Breast epithelium (tissue), 3 donors: ENCODE measurements at regions not wholly inside any gene's neighbourhood (a gene's known extent, or its start where the extent isn't known, plus 50 kb on each side); places are given as distances from the start of the nearest gene placed in this dataset.
"Not testable (repeated sequence)": the region's sequence is repeated elsewhere in the genome, so short reads cannot be mapped to it uniquely, and the experiment has no call there.

Experiments
- POLR2A ChIP-seq: fragments of 450-650 bp; IDR thresholded peaks from one replicate; pipeline ENCODE4 v1.6.1; 2016; ENCODE audit warnings: antibody characterized with exemption, mild to moderate bottlenecking, moderate library complexity
- TF ChIP-seq, protein P1 (sequence below), 3 donors: fragments of 450-650 bp; IDR thresholded peaks; one replicate each; pipeline ENCODE4 v1.5.1; 2016 to 2017; ENCODE audit warnings: antibody characterized with exemption in 3 of 3, mild to moderate bottlenecking in 3 of 3, moderate library complexity in 3 of 3

DNA sequence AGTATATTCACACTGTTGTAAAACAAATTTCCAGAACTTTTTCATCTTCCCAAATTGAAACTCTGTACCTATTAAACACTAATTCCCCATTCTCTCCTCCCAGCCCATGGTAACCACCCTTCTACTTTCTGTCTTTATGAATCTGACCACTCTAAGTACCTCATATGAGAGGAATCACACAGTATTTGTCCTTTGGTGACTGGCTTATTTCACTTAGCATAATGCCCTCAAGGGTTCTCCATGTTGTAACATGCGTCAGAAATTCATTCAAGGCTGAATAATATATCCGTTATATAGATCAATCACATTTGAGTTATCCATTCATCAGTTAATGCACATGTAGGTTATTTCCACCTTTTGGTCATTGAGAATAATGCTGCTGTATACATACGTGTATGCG, 162.2 kb downstream of the GOSR1 start:
- TF ChIP-seq, protein P1, sequence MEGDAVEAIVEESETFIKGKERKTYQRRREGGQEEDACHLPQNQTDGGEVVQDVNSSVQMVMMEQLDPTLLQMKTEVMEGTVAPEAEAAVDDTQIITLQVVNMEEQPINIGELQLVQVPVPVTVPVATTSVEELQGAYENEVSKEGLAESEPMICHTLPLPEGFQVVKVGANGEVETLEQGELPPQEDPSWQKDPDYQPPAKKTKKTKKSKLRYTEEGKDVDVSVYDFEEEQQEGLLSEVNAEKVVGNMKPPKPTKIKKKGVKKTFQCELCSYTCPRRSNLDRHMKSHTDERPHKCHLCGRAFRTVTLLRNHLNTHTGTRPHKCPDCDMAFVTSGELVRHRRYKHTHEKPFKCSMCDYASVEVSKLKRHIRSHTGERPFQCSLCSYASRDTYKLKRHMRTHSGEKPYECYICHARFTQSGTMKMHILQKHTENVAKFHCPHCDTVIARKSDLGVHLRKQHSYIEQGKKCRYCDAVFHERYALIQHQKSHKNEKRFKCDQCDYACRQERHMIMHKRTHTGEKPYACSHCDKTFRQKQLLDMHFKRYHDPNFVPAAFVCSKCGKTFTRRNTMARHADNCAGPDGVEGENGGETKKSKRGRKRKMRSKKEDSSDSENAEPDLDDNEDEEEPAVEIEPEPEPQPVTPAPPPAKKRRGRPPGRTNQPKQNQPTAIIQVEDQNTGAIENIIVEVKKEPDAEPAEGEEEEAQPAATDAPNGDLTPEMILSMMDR (IDR thresholded peaks at IDR 0.05) = not testable (repeated sequence)
- not testable (repeated sequence) for TF ChIP-seq POLR2A
